ENCODE measurements at regions not wholly inside any gene's neighbourhood (a gene's known extent, or its start where the extent isn't known, plus 50 kb on each side); places are given as distances from the start of the nearest gene placed in this dataset.
"Not testable (repeated sequence)": the region's sequence is repeated elsewhere in the genome, so short reads cannot be mapped to it uniquely, and the experiment has no call there.

- DNase-seq (ENCODE audit: low read depth): peak; percentile 27
These were observed 172.2 kb upstream of the ATP2B1 start for GRCh38 chr12:89880690-89881350.

DNA sequence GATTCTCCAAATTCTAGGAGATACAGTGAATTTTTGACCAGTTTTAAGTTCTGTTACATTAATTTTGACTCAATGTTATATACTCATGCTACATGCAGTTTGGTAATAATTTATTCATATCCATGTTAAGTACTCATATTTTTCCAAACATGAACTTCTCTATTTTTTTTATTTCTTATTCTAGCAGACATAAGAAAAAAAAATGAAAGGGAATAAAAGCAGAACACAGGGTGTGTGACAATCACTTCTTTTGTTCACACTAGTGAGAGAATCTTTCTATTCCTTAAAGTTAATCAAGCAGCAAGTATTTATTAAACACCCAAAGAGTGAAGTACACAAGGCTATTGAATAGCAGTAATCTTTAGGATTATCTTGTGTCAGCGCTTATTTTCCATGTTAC, 171.1 kb upstream of the ATP2B1 start:
- no peak for DNase-seq (ENCODE audit: low read depth)

DNA sequence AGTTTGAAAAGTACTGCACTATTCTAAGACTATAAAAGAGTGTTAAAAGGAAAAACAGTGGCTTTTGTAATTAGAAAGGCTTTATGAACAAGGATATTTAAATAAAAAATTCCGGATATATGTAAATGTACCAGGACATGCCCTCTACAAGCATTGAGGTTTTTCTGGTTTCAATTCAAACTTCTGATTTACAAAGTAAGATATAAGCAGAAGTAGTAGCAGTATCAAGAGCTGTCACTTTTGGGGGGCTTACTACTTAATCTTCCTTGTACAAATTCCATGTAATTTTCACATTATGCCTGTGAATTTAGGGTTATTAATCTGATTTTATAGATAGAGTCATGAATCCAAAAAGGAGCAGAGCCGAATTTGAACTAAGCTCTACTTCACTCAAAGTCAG, 170.3 kb upstream of the ATP2B1 start:
- DNase-seq (ENCODE audit: low read depth): no peak

DNA sequence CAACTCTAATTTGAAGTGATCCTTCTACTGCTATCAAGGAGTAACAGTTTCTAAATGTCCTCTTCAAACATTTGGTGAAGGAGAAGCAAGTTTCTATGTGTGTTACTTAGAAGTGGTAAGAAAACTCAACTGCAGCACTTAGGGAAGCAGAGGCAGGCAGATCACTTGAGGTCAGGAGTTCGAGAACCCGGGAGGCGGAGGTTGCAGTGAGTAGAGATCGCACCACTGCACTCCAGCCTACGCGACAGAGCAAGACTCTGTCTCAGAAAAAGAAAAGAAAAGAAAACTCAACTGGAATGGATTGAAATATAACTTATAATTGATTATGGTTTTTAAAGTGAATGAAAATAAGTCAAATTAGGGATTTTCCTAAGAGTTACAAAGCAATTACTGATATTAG, 169.7 kb upstream of the ATP2B1 start:
- DNase-seq (ENCODE audit: low read depth): no peak

DNA sequence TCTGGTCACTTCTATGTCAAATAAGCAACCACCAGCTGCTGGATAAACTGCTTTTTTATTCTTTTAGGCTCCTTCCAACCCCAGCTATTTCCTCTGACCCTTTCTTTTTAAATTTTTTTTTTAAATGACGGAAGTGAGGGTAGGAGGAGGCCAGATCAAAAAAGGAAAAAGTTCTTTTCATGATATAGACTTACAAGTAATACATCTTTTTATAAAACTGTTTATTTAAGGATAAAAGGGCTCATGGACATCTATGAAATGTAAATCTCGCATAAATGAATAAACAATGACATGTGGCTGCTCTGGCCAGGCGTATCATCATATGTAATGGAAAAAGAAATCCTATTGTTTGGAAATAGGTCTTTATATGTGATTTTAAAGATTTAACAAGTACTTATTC, 169.0 kb upstream of the ATP2B1 start:
- no peak for DNase-seq (ENCODE audit: low read depth)

DNA sequence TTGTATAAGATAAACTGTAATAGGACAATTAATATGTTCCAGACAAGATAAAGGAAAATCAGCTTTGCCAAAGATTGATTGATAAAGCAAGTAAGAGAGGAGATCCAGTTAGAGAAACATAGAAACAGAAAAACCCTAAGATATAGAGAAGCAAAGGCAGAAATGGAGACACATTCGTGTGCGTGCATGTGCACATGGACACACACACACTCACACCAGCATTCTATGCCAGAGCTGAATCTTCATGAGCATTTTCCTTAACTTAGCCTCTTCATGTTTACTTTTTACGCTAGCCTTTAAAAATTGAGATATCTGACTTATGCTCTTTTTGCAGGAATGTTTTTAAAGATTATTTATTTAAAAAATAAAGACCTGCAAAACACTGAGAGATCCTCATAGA, 168.5 kb upstream of the ATP2B1 start:
- no peak for DNase-seq (ENCODE audit: low read depth)

DNA sequence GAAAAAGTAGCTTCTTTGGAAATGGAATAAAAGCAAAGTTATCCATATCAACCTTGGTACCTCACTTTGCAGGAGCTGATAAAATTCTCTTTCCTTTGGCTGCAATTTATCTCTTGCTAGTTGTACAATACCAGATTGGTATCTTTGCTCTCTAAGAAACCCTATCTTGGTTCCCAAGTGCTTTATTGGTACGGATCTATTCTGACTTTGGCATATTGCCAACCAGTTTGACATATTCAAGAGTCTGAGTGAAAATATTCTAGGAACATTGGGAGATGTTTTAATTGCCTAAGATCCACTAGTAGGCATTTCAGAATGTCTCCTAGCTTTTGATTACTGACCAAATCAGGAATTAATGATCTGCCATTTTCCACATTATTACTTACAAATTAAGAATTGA, 167.2 kb upstream of the ATP2B1 start:
- DNase-seq (ENCODE audit: low read depth): no peak

GRCh38 chr12:89875225-89875624, 166.6 kb upstream of the ATP2B1 start:
- DNase-seq (ENCODE audit: low read depth): no peak

- DNase-seq (ENCODE audit: low read depth): no peak
These were observed 165.5 kb upstream of the ATP2B1 start for GRCh38 chr12:89874146-89874545.

DNA sequence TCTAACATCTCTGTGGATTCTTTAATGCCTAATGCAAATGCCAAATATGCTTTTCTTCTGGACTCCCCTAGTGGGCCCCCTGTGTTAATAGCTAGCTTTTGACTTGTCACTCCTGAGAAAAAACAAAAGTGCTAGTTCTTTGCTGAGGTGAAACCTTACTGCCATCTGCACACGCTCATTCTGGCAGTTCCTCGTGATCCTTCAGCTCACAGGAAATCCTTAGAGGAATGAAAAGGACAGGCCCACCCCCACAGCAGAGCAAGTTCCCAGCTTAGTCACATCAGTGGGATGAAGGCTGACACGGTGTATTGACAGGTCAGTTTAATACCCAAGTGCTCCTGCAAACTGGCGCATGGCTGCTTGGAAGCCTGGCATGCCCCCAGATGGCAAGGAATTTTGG, 165.1 kb upstream of the ATP2B1 start:
- DNase-seq (ENCODE audit: low read depth): no peak

- no peak for DNase-seq (ENCODE audit: low read depth)
These were observed 164.4 kb upstream of the ATP2B1 start for GRCh38 chr12:89872922-89873630.

DNA sequence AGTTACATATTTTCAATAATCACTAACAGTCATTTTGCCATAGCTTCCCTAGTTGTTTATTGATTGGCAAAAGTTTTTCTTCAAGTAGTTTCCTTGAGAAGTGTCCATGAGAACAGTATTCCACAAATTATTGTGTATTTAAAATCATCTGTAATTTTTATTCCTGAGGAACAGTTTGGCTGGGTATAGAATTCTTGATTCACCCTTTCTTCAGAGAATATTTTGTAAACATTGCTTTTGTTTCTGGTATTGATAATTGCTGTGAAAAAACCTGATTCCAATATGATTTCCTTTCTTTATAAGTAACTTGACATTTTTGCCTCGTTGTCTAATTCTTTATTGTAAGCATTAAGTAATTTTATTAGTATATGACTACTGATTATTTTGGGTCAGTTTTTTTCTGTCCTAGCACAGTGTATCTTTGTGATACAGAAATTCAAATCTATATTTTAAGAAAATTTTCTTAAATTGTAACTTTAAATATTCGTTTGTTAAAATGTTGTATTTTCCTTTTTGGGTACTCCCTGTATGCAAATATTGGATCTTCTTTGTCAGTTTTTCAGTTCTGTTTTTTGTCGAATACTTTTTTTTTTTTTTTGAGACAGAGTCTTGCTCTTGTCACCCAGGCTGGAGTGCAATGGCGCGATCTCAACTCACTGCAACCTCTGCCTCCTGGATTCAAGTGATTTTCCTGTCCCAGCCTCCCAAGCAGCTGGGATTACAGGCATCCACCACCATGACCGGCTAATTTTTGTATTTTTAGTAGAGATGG, 162.0 kb upstream of the ATP2B1 start:
- DNase-seq (ENCODE audit: low read depth): no peak

DNA sequence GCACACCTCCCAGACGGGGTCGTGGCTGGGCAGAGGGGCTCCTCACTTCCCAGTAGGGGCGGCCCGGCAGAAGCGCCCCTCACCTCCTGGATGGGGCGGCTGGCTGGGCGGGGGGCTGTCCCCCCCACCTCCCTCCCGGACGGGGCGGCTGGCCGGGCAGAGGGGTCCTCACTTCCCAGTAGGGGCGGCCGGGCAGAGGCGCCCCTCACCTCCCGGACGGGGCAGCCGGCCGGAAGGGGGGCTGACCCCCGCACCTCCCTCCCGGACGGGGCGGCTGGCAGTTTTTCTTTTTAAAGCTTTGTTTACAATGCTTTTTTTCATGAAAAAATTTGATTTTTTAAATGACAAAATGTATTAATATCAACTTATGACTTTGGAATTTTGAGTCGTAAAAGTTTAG, 159.0 kb upstream of the ATP2B1 start:
- DNase-seq (ENCODE audit: low read depth): not testable (repeated sequence)

GRCh38 chr12:89864411-89864810, 155.8 kb upstream of the ATP2B1 start:
- no peak for DNase-seq (ENCODE audit: low read depth)

GRCh38 chr12:89863968-89864367, 155.3 kb upstream of the ATP2B1 start:
- no peak for DNase-seq (ENCODE audit: low read depth)

DNA sequence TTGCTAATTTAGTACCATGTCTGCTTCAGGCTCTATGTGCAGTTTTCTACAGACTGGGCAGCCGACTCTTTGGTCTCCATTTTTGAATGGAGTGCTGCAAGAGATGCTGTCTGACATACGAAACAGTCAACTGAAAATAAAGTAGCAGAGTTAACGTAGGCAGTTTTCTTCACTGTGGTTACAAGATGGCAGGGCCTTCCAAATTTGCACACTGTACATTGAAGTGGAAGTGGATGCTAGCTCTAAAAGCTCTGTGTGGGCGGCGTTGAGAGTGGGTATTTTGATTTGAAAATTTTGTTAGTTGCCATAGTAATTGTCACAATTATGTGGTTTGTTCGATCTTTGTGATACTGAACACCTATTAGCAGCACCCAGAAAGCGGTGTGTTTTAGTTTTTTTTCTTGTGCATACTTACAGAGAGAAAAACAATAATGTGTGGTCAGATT, 154.9 kb upstream of the ATP2B1 start:
- peak; percentile 27 for DNase-seq (ENCODE audit: low read depth)

DNA sequence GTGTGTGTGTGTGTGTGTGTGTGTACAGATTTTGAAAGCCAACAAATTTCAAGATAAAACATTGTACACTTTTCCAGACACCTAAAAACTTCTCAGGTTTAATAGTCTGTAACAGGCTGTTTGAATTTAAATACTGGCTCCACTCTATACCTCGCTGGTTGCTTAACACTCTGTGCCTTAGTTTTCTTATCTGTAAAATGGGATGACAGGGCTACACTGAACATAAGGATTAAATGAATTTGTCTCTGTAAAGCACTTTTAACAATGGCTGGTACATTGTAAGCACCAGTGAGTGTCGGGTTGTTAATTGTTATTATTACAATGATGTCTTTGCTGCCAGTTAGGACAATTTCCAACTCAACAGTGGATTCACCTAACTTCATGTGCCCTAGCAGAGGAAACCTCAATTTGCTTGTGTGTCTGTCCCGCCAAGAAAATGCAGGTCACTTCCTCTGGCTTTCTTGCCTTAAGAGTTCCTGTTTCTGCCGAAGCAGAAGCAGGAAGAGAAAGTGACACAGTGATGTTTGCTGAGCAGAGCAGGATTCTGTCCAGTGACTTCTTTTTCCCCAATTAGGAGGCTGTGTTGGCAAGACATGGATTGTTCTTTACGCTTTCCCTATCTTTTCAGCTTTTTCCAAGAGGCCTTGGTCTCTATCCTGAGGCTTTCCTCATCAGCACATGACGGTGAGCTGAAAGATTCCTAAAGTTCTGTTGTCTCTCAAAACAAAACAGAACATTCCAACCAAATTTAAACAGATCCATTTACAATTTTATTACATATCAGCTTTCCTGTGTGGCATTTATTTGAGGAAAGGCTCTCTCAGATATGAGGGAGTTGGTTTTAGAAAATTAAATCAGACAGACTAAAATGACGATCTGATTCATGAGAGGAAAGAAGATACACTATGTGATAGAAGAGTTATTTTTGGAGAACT, 154.1 kb upstream of the ATP2B1 start:
- DNase-seq (ENCODE audit: low read depth): peak; percentile 21

DNA sequence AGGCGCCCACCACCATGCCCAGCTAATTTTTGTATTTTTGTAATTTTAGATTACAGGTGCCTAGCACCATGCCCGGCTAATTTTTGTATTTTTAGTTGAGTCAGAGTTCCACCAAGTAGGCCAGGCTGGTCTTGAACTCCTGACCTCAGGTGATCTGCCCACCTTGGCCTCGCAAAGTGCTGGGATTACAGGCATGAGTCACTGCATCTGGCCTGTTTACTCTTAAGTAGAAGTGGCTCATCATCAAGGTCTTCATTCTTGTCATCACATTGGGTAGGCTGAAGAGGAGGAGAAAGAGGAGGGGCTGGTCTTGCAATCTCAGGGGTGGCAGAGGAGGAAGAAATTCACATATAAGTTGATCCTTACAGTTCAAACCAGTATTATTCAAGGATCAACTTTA, 152.4 kb upstream of the ATP2B1 start:
- no peak for DNase-seq (ENCODE audit: low read depth)

DNA sequence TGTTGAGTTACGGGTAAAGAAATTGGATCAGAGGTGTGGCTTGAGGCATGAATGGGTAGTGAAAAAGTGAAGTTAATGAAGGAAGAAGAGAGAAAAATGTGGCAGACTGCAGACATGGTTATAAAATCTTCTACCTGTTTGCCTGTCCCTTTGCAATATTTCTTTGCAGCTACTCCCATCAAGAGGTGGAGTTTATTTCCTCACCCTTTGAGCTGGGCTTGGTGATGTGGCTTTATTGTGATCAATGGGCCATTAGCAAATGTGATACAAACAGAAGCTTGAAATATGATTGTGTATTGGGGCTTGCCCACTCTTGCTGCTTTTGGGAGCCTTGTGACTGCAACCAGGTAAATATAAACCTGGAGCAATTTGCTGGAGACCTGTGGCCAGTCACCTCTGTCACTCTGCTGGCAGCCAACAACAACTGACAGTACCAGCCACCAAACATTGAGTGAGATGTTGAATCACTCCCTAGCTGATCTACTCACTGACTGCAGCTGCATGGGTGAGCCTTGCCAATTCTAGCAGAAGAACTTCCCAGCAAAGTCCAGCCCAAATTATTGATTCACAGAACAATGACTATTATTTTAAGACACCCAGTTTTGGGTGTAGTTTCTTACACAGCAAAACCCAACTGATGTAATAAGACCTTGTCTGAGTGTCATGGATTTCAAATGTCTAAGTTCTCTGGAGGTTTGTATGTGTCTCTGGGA, 151.0 kb upstream of the ATP2B1 start:
- DNase-seq (ENCODE audit: low read depth): no peak

- DNase-seq (ENCODE audit: low read depth): no peak
These were observed 150.1 kb upstream of the ATP2B1 start for GRCh38 chr12:89858718-89859117.

- no peak for DNase-seq (ENCODE audit: low read depth)
These were observed 149.1 kb upstream of the ATP2B1 start for GRCh38 chr12:89857652-89858274.
